CD8-positive, alpha-beta memory T cell (primary cell): ENCODE measurements at regions not wholly inside any gene's neighbourhood (a gene's known extent, or its start where the extent isn't known, plus 50 kb on each side); places are given as distances from the start of the nearest gene placed in this dataset.
"Not testable (repeated sequence)": the region's sequence is repeated elsewhere in the genome, so short reads cannot be mapped to it uniquely, and the experiment has no call there.

Experiments used
- CTCF ChIA-PET: fragments of 350-600 bp; sonication (Branson Sonifier 250); formaldehyde crosslinking; loops from one replicate; lab custom pipeline; 2021; ENCODE audit warnings: antibody characterized with exemption; lab: Charles Lee
- POLR2A ChIA-PET: fragments of 350-600 bp; sonication (Branson Sonifier 250); formaldehyde crosslinking; loops from one replicate; lab custom pipeline; 2021; ENCODE audit warnings: antibody characterized with exemption; lab: Charles Lee
- DNase-seq, 5 donors: peaks; one replicate each; pipeline versions ENCODE4 v3.0.0 to v3.0.0-alpha.2; 2020 to 2022; ENCODE audit warnings: mixed read lengths in 1 of 5
- H3K27ac ChIP-seq: one replicate; pipeline ENCODE4 v1.7.0; 2013; ENCODE audit warnings: low read depth, mild to moderate bottlenecking, low read length, moderate library complexity
- H3K27me3 ChIP-seq: 2 replicates; pipeline ENCODE4 v1.7.0; 2013; ENCODE audit warnings: low read length, mild to moderate bottlenecking; ENCODE audit not compliant: insufficient read depth, poor library complexity, severe bottlenecking
- H3K36me3 ChIP-seq: 2 replicates; pipeline ENCODE4 v1.7.0; 2013; ENCODE audit warnings: mild to moderate bottlenecking, low read length, moderate library complexity; ENCODE audit not compliant: insufficient read depth
- H3K4me1 ChIP-seq: 2 replicates; pipeline ENCODE4 v1.7.0; 2013; ENCODE audit warnings: mild to moderate bottlenecking, low read length, moderate library complexity; ENCODE audit not compliant: insufficient read depth
- H3K4me3 ChIP-seq: 2 replicates; pipeline ENCODE4 v1.7.0; 2013; ENCODE audit warnings: mild to moderate bottlenecking, low read length
- H3K9me3 ChIP-seq: 2 replicates; pipeline ENCODE4 v1.7.0; 2013; ENCODE audit warnings: mild to moderate bottlenecking, low read length
- H3K27ac Mint-ChIP-seq, 8 donors: one replicate each; pipeline ENCODE4 v1.8.0; 2020 to 2021; ENCODE audit warnings: mixed read lengths in 8 of 8, mild to moderate bottlenecking in 6 of 8, inconsistent platforms in 3 of 8, moderate library complexity in 3 of 8
- H3K27me3 Mint-ChIP-seq, 2 donors: one replicate each; pipeline ENCODE4 v1.8.0; 2020 to 2021; ENCODE audit warnings: mixed read lengths in 2 of 2, mild to moderate bottlenecking in 1 of 2, moderate library complexity in 1 of 2
- H3K36me3 Mint-ChIP-seq, 3 donors: one replicate each; pipeline ENCODE4 v1.8.0; 2020 to 2021; ENCODE audit warnings: mixed read lengths in 3 of 3, inconsistent platforms in 1 of 3, mild to moderate bottlenecking in 1 of 3
- H3K4me1 Mint-ChIP-seq, 3 donors: one replicate each; pipeline ENCODE4 v1.8.0; 2020 to 2021; ENCODE audit warnings: mixed read lengths in 3 of 3, inconsistent platforms in 1 of 3, mild to moderate bottlenecking in 1 of 3
- H3K4me3 Mint-ChIP-seq, 7 donors: one replicate each; pipeline ENCODE4 v1.8.0; 2020 to 2021; ENCODE audit warnings: mixed read lengths in 7 of 7, mild to moderate bottlenecking in 6 of 7, moderate library complexity in 4 of 7, inconsistent platforms in 2 of 7
- H3K9me3 Mint-ChIP-seq, 5 donors: one replicate each; pipeline ENCODE4 v1.8.0; 2020 to 2022; ENCODE audit warnings: mixed read lengths in 5 of 5, mild to moderate bottlenecking in 3 of 5, moderate library complexity in 2 of 5, inconsistent platforms in 1 of 5

GRCh38 chr14:105624346-105624745 lies 98.0 kb downstream of the TMEM121 start:
- H3K27me3 Mint-ChIP-seq, H3K36me3 Mint-ChIP-seq, H3K4me1 Mint-ChIP-seq, H3K9me3 Mint-ChIP-seq, H3K27ac ChIP-seq, H3K4me1 ChIP-seq, POLR2A ChIA-PET, H3K27ac Mint-ChIP-seq, H3K27me3 ChIP-seq, CTCF ChIA-PET, H3K36me3 ChIP-seq, H3K4me3 ChIP-seq, H3K9me3 ChIP-seq, H3K4me3 Mint-ChIP-seq, DNase-seq: not testable (repeated sequence)

DNA sequence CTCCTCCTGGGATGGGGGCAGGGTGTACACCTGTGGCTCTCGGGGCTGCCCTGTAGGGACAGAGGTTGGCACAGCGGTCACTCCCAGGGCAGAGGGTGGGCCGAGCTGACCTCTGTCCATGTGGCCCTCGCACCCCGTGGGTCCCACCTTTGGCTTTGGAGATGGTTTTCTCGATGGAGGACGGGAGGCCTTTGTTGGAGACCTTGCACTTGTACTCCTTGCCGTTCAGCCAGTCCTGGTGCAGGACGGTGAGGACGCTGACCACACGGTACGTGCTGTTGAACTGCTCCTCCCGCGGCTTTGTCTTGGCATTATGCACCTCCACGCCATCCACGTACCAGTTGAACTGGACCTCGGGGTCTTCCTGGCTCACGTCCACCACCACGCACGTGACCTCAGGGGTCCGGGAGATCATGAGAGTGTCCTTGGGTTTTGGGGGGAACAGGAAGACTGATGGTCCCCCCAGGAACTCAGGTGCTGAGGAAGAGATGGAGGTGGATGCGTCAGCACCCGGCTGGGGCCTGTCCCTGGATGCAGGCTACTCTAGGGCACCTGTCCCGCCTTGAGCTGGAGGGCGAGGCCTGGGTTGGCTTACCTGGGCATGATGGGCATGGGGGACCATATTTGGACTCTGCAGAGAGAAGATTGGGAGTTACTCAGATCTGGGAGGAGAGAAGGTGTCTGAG lies 98.5 kb downstream of the TMEM121 start:
- H3K36me3 ChIP-seq, H3K27ac Mint-ChIP-seq, H3K4me3 Mint-ChIP-seq, H3K27ac ChIP-seq, CTCF ChIA-PET, H3K36me3 Mint-ChIP-seq, H3K4me3 ChIP-seq, H3K4me1 ChIP-seq, POLR2A ChIA-PET, H3K4me1 Mint-ChIP-seq, H3K27me3 ChIP-seq, H3K9me3 Mint-ChIP-seq, H3K9me3 ChIP-seq: not testable (repeated sequence)
- peaks cover 0 to 12% of the 10 kb centered on the region in 2 donors for H3K27me3 Mint-ChIP-seq
- DNase-seq: peak in 1 of 5 donors; percentile 47

DNA sequence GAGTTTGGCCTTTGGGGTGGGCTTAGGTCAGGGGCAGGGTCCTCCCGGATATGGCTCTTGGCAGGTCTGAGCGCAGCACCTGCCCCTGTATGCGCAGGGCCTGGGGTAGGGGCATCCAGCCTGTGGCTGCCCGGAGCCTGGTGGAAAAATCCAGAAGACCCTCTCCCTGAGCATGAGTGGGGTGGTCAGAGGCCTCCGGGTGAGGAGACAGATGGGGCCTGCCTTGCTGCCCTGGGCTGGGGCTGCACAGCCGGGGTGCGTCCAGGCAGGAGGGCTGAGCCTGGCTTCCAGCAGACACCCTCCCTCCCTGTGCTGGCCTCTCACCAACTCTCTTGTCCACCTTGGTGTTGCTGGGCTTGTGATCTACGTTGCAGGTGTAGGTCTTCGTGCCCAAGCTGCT lies 99.1 kb downstream of the TMEM121 start:
- H3K27me3 ChIP-seq, POLR2A ChIA-PET, H3K4me3 Mint-ChIP-seq, H3K9me3 Mint-ChIP-seq, H3K4me1 ChIP-seq, H3K36me3 Mint-ChIP-seq, H3K4me1 Mint-ChIP-seq, CTCF ChIA-PET, H3K4me3 ChIP-seq, H3K9me3 ChIP-seq, H3K27ac Mint-ChIP-seq, DNase-seq, H3K36me3 ChIP-seq, H3K27ac ChIP-seq: not testable (repeated sequence)
- H3K27me3 Mint-ChIP-seq: peaks cover 0 to 12% of the 10 kb centered on the region in 2 donors

DNA sequence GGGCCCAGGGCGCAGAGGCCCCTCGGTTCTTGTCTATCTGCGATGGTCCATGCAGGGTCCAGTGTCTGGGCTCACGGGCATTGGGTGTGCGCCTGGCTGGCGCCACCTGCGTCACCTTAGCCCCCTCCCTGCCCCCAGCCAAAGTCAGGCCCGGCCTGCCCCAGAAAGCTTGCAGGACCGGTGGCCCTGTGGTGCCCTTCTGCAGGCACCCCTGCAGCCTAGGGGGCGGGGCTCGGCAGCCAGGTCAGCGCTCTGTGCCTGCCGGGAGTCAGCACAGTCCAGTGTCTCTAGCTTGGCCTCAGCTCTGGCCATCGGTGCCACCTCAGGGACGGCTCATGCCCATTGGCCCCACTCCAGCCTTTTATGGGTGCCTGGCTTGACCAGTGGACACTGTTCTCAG lies 99.7 kb downstream of the TMEM121 start:
- H3K4me3 ChIP-seq, POLR2A ChIA-PET, H3K9me3 Mint-ChIP-seq, H3K4me1 Mint-ChIP-seq, H3K9me3 ChIP-seq, H3K4me3 Mint-ChIP-seq, H3K4me1 ChIP-seq, H3K27ac Mint-ChIP-seq, H3K36me3 ChIP-seq, H3K27ac ChIP-seq, H3K27me3 ChIP-seq, CTCF ChIA-PET, H3K36me3 Mint-ChIP-seq: not testable (repeated sequence)
- peak in 1 of 5 donors; percentile 45 for DNase-seq
- H3K27me3 Mint-ChIP-seq: peaks cover 0 to 15% of the 10 kb centered on the region in 2 donors

DNA sequence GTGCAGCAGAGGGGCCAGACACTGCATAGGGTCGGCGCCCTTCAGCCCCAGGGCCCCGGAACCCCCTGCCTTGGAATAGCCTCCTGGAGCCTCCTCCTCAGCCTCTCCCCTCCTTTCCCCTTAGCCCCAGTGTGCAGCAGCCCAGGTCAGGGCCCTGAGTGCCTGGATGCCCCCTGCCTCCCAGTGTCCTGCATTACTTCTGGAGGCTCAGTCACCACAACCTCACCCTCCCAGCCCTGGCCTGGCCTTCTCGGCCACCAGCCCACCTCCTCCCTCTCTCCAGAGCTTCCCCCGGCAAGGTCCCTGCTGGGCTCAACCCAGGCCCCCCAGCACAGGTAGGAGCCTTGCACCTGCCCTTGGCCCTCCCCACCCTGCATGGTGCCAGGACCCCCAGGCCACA lies 100.3 kb downstream of the TMEM121 start:
- H3K4me3 ChIP-seq, H3K36me3 Mint-ChIP-seq, H3K4me1 ChIP-seq, H3K27ac Mint-ChIP-seq, H3K36me3 ChIP-seq, H3K9me3 Mint-ChIP-seq, H3K27me3 ChIP-seq, H3K9me3 ChIP-seq, DNase-seq, H3K4me1 Mint-ChIP-seq, POLR2A ChIA-PET, H3K27ac ChIP-seq, H3K4me3 Mint-ChIP-seq, CTCF ChIA-PET: not testable (repeated sequence)
- H3K27me3 Mint-ChIP-seq: peaks cover 0 to 16% of the 10 kb centered on the region in 2 donors

GRCh38 chr14:105627287-105627686 lies 100.9 kb downstream of the TMEM121 start:
- H3K27ac Mint-ChIP-seq: not testable (repeated sequence)
- H3K27me3 Mint-ChIP-seq: peaks cover 0 to 21% of the 10 kb centered on the region in 2 donors

DNA sequence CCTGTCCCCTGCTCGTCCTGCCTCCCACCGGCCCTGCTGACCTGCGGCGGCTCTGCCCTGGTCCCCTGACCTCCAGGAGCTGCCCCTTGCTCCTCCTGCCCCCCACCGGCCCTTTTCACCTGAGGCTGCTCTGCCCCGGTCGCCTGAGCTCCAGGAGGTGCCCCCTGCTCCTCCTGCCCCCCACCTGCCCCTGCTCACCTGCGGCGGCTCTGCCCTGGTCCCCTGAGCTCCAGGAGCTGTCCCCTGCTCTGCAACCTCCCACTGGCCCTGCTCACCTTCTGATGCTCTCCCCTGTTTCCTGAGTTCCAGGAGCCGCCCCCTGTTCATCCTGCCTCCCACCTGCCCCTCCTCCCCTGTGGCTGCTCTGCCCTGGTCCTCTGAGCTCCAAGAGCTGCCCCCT lies 101.3 kb downstream of the TMEM121 start:
- H3K4me3 ChIP-seq: no peak overlapping the region
- Mint-ChIP-seq H3K36me3 (peaks cover 0 to 2% (median 0%) of the 10 kb centered on the region in 3 donors), H3K4me1 (no peaks in the 10 kb centered on the region), H3K4me3 (no peak overlapping the region), H3K9me3 (peaks cover 2 to 6% (median 3%) of the 10 kb centered on the region in 5 donors), H3K27ac (no peak overlapping the region), H3K27me3 (peaks cover 0 to 25% of the 10 kb centered on the region in 2 donors)
- no peak overlapping the region for H3K27ac ChIP-seq
- no peaks in the 10 kb centered on the region for H3K9me3 ChIP-seq
- DNase-seq: no peak
- H3K4me1 ChIP-seq: no peaks in the 10 kb centered on the region
- POLR2A ChIA-PET: no interaction called here
- CTCF ChIA-PET: no interaction called here
- H3K36me3 ChIP-seq: no peaks in the 10 kb centered on the region
- H3K27me3 ChIP-seq: no peaks in the 10 kb centered on the region

More at GRCh38 chr14:105627287-105627686, 100.9 kb downstream of the TMEM121 start:
- H3K4me1 Mint-ChIP-seq, CTCF ChIA-PET, H3K36me3 ChIP-seq, H3K36me3 Mint-ChIP-seq, H3K4me3 ChIP-seq, POLR2A ChIA-PET, DNase-seq, H3K4me1 ChIP-seq, H3K9me3 ChIP-seq, H3K4me3 Mint-ChIP-seq, H3K27ac ChIP-seq, H3K27me3 ChIP-seq, H3K9me3 Mint-ChIP-seq: not testable (repeated sequence)

GRCh38 chr14:105628126-105628525 lies 101.7 kb downstream of the TMEM121 start:
- H3K4me1 ChIP-seq, H3K9me3 ChIP-seq, H3K36me3 ChIP-seq, H3K27me3 ChIP-seq, H3K27ac ChIP-seq, H3K4me3 Mint-ChIP-seq, DNase-seq, H3K4me1 Mint-ChIP-seq, H3K36me3 Mint-ChIP-seq, H3K27ac Mint-ChIP-seq, CTCF ChIA-PET, POLR2A ChIA-PET, H3K4me3 ChIP-seq, H3K9me3 Mint-ChIP-seq: not testable (repeated sequence)
- peaks cover 0 to 28% of the 10 kb centered on the region in 2 donors for H3K27me3 Mint-ChIP-seq
